Esophagus muscularis mucosa (tissue), 4 donors: ENCODE measurements at regions not wholly inside any gene's neighbourhood (a gene's known extent, or its start where the extent isn't known, plus 50 kb on each side); places are given as distances from the start of the nearest gene placed in this dataset.

Source experiments
- DNase-seq: peaks from one replicate; pipeline ENCODE4 v3.0.0-alpha.2; 2017; ENCODE audit errors: extremely low spot score
- H3K27ac ChIP-seq, 4 donors: fragments of 200-600 bp; sonication (generic); replicated peaks in 1 of 4; 1 replicate in 3 of 4; 2 replicates in 1 of 4; pipeline ENCODE4 v1.5.1; 2016 to 2019; ENCODE audit warnings: mild to moderate bottlenecking in 1 of 4
- H3K27me3 ChIP-seq, 4 donors: fragments of 200-600 bp; sonication (generic); one replicate each; pipeline versions ENCODE4 v1.5.1 to v1.6.0; 2016 to 2019
- H3K36me3 ChIP-seq, 4 donors: fragments of 200-600 bp; sonication (generic); one replicate each; pipeline ENCODE4 v1.5.1; 2016 to 2019
- H3K4me1 ChIP-seq, 4 donors: fragments of 200-600 bp; sonication (generic); one replicate each; pipeline ENCODE4 v1.5.1; 2016 to 2019
- H3K4me3 ChIP-seq, 4 donors: fragments of 200-600 bp; sonication (generic); 1 replicate in 2 of 4; 2 replicates in 2 of 4; pipeline ENCODE4 v1.5.1; 2016 to 2019; ENCODE audit warnings: mild to moderate bottlenecking in 4 of 4, moderate library complexity in 1 of 4
- H3K9me3 ChIP-seq, 4 donors: fragments of 200-600 bp; sonication (generic); 1 replicate in 3 of 4; 2 replicates in 1 of 4; pipeline ENCODE4 v1.5.1; 2016 to 2019
- EP300 ChIP-seq: sonication (generic); formaldehyde crosslinking; IDR thresholded peaks from one replicate; pipeline ENCODE4 v1.6.1; 2017; ENCODE audit warnings: antibody characterized with exemption
- POLR2A ChIP-seq: fragments of 450-650 bp; IDR thresholded peaks from one replicate; pipeline ENCODE4 v1.6.1; 2017; ENCODE audit warnings: antibody characterized with exemption, moderate library complexity, mild to moderate bottlenecking, low read depth
- POLR2AphosphoS5 ChIP-seq, 2 donors: sonication (generic); formaldehyde crosslinking; IDR thresholded peaks; one replicate each; pipeline ENCODE4 v1.6.1; 2017; ENCODE audit warnings: antibody characterized with exemption in 2 of 2
- WGBS: methylation state at CpG from one replicate; pipeline ENCODE4 v1.1.5; 2018; 5-methylcytosine and 5-hydroxymethylcytosine counted together
- intact Hi-C: fragments of 100-400 bp; cut with DNase I; formaldehyde crosslinking; loops from one replicate; pipeline ENCODE4 v1.15.1; 2023
- TF ChIP-seq, protein P1 (sequence below), 3 experiments: fragments of 200-600 bp in 2 of 3; fragments of 450-650 bp in 1 of 3; sonication (generic) in 2 of 3; IDR thresholded peaks; one replicate each; pipeline ENCODE4 v1.5.1; 2017 to 2019; ENCODE audit warnings: antibody characterized with exemption in 3 of 3, mild to moderate bottlenecking in 2 of 3, moderate library complexity in 1 of 3

DNA sequence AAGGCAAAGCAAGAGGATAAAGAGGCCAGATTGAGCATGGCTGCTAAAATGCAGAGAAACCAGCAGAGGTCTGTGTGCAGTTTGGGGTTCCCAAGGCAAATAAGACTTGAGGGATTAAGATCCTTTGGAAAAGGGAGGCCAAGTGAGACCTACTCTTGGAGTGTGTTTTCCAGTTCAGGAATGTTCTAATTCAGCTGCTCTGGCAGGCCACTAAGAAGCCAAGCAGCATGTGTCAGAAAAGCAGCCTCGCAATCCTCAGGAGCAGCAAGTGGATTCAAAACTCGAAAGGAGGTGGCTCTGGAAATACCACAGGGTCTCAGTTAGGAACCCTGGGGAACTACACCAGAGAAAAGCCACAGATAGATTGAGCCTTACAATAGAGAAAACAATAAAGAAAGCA, 569.2 kb downstream of the METTL4 start:
- no peaks in the 10 kb centered on the region for H3K9me3 ChIP-seq
- no peaks in the 10 kb centered on the region for H3K27me3 ChIP-seq
- intact Hi-C loops: no loop called here
- H3K4me3 ChIP-seq: no peak overlapping the region
- DNase-seq: no peak
- H3K4me1 ChIP-seq: no peaks in the 10 kb centered on the region
- H3K27ac ChIP-seq: no peak overlapping the region
- WGBS: 75% methylated on average over 2 of the region's 2 CpGs
- no peaks in the 10 kb centered on the region for H3K36me3 ChIP-seq
- TF ChIP-seq EP300 (no peak), POLR2AphosphoS5 (IDR thresholded peaks at IDR 0.05) (no peak), POLR2A (no peak)
- TF ChIP-seq, protein P1, sequence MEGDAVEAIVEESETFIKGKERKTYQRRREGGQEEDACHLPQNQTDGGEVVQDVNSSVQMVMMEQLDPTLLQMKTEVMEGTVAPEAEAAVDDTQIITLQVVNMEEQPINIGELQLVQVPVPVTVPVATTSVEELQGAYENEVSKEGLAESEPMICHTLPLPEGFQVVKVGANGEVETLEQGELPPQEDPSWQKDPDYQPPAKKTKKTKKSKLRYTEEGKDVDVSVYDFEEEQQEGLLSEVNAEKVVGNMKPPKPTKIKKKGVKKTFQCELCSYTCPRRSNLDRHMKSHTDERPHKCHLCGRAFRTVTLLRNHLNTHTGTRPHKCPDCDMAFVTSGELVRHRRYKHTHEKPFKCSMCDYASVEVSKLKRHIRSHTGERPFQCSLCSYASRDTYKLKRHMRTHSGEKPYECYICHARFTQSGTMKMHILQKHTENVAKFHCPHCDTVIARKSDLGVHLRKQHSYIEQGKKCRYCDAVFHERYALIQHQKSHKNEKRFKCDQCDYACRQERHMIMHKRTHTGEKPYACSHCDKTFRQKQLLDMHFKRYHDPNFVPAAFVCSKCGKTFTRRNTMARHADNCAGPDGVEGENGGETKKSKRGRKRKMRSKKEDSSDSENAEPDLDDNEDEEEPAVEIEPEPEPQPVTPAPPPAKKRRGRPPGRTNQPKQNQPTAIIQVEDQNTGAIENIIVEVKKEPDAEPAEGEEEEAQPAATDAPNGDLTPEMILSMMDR (IDR thresholded peaks at IDR 0.05): no peak

DNA sequence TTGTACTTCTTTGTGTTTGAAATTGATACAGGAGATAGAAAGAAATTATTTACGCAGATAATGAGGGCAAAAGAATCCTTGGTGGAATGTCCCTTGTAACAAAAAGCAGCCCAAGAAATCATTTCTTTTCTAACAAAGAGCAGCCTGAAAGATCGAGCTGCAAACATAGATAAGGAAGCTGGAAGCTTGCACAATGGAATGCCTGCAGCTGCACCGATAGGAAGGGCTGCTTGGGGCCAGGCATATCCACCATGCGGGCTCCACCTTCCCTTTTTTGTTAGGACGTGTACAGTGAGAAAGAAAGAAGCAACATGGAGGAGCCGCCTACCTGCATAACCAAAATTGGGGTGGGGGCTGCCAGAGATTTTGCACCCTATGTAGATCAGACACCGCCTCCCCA, 568.7 kb downstream of the METTL4 start:
- intact Hi-C loops: no loop called here
- Histone ChIP-seq H3K9me3 (no peaks in the 10 kb centered on the region), H3K27me3 (no peaks in the 10 kb centered on the region), H3K27ac (no peak overlapping the region), H3K4me3 (no peak overlapping the region), H3K4me1 (no peaks in the 10 kb centered on the region), H3K36me3 (no peaks in the 10 kb centered on the region)
- 50% methylated on average over 7 of the region's 7 CpGs for WGBS
- DNase-seq: no peak
- TF ChIP-seq EP300 (no peak), POLR2AphosphoS5 (IDR thresholded peaks at IDR 0.05) (no peak), POLR2A (no peak)
- TF ChIP-seq, protein P1 (IDR thresholded peaks at IDR 0.05): no peak

DNA sequence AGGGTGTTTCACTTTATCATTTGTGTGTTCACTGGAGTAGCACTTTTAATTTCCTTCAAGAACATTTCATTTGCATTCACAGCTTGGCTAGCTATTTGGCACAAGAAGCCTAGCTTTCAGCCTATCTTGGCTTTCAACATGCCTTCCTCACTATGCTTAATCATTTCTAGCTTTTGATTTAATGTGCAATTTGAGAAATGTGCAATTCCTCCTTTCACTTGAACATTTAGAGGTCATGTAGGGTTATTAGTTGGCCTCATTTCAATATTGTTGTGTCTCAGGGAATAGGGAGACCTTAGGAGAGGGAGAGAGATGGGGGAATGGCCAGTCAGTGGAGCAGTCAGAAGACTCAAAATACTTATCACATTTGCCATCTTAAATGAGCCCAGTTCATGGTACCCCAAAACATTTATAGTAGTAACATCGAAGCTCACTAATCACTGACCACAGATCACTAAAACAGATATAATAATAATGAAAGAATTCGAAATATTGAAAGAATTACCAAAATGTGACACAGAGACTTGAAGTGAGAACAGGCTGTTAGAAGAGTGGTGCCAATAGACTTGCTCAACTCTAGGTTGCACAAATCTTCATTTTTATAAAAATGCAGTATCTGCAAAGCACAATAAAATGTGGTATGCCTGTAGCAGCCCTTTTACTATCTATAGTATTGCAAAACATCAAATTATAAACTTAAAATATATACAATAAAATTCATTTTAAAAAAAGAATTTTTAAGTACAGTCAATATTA, 561.2 kb downstream of the METTL4 start:
- no peak overlapping the region for H3K27ac ChIP-seq
- no peak for DNase-seq
- no peaks in the 10 kb centered on the region for H3K36me3 ChIP-seq
- no peaks in the 10 kb centered on the region for H3K4me1 ChIP-seq
- H3K27me3 ChIP-seq: no peaks in the 10 kb centered on the region
- H3K9me3 ChIP-seq: no peaks in the 10 kb centered on the region
- H3K4me3 ChIP-seq: no peak overlapping the region
- TF ChIP-seq POLR2AphosphoS5 (IDR thresholded peaks at IDR 0.05): no peak
- no peak for TF ChIP-seq EP300
- intact Hi-C loops: no loop called here
- WGBS: 69% methylated on average over 2 of the region's 2 CpGs

DNA sequence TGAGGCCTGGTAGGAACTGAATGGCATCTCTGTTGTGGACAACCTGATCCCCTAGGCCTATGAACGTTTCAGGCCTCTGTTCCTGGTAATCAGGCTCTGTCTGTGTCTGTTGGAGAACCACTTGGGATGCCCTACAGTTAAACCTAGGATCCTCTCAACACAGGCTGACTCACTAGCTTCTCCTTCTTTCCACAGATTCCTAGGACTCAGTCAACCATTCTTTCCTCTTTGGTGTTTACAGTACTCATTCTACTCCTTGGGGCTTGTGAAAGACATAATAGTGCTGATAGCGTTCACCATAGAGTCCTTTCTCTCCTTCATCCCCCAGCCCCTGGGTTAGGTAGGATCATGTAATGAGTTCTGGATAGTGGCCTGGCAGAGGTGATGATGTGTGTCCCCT, 544.3 kb downstream of the METTL4 start:
- H3K9me3 ChIP-seq: no peaks in the 10 kb centered on the region
- no peaks in the 10 kb centered on the region for H3K4me1 ChIP-seq
- no peak for DNase-seq
- intact Hi-C loops: no loop called here
- no peak overlapping the region for H3K27ac ChIP-seq
- H3K4me3 ChIP-seq: no peak overlapping the region
- H3K27me3 ChIP-seq: no peaks in the 10 kb centered on the region
- no peaks in the 10 kb centered on the region for H3K36me3 ChIP-seq
- 69% methylated on average over 2 of the region's 2 CpGs for WGBS
- TF ChIP-seq POLR2A (no peak), EP300 (no peak), POLR2AphosphoS5 (IDR thresholded peaks at IDR 0.05) (no peak)
- TF ChIP-seq, protein P1 (IDR thresholded peaks at IDR 0.05): no peak

DNA sequence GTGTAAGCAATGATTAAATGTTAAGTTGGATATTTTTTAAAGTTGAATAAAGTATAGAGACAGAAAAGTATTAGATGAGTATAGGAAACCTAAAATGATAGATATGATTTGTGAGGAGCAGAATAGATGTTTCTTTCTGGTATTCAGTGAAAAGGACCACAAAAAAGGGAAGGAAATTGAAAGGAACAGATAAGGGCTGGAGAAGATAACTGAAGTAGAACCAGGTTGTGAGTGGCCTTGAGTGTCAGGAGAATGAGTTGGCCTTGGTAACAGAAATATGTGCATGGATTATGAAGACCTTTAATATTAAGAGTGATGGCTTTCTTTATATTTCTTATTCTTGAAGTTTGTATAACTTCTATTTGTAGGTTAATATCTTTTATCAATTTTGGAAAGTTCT, 543.5 kb downstream of the METTL4 start:
- DNase-seq: no peak
- no peak for TF ChIP-seq POLR2A
- TF ChIP-seq EP300: no peak
- TF ChIP-seq POLR2AphosphoS5 (IDR thresholded peaks at IDR 0.05): no peak
- TF ChIP-seq, protein P1 (IDR thresholded peaks at IDR 0.05): no peak
- no peaks in the 10 kb centered on the region for H3K36me3 ChIP-seq
- intact Hi-C loops: no loop called here
- no peak overlapping the region for H3K4me3 ChIP-seq
- H3K9me3 ChIP-seq: no peaks in the 10 kb centered on the region
- H3K27ac ChIP-seq: no peak overlapping the region
- H3K4me1 ChIP-seq: no peaks in the 10 kb centered on the region
- no peaks in the 10 kb centered on the region for H3K27me3 ChIP-seq
